ENCODE measurements at regions not wholly inside any gene's neighbourhood (a gene's known extent, or its start where the extent isn't known, plus 50 kb on each side); places are given as distances from the start of the nearest gene placed in this dataset.
"Not testable (repeated sequence)": the region's sequence is repeated elsewhere in the genome, so short reads cannot be mapped to it uniquely, and the experiment has no call there.

DNA sequence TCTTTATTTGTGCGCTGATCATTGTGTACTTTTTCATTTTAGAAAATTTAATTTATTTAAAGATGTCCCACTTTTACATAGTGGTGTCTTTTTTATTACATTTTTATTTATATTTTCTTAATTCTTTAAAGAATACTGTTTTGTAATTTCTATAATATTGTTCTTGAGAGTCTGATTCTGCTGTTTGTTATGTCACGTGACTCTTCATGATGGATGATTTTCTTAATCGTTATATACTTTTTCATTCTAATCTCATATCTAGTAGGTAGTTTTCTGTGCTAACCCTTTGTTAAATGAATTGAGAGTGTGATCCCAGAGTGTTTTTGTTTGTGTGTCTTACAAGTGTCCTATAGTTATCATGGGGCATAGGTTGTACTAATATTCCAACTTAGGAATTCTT lies 568.2 kb upstream of the AMOT start:
- Histone ChIP-seq H3K36me3 (no peaks in the 10 kb centered on the region), H3K9me3 (peaks cover 9% of the 10 kb centered on the region), H3K4me1 (no peaks in the 10 kb centered on the region), H3K4me3 (no peak overlapping the region), H3K9ac (no peak overlapping the region), H3K4me2 (no peak overlapping the region), H3K27ac (no peak overlapping the region), H3K27me3 (peaks cover 73% of the 10 kb centered on the region), H4K20me1 (no peaks in the 10 kb centered on the region)
- no peak for TF ChIP-seq Cebpa-rat (IDR thresholded peaks at IDR 0.05)

DNA sequence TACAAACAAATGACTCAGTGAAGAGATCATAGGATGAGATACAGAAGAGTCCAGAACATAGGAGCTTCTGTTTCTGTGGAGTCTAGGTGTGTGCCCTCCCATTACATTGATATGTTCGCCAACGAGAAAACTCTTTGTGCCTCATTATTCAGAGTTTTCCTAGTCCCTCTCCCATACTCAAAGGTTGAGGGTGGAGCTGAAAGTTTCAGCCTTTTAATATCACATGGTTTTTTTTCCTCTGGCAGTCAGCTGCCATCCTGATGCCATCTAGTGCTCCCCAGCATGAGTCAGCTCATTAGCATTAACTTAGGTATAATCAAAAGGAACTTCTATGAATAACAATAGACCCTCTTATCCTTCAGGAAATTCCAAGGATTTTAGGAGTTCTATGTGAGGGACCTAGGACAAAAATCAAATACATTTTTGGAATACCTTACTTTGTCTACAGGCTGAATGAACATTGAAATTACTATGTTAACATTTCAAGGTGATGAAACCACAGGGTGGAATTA lies 559.6 kb upstream of the AMOT start:
- no peak overlapping the region for H3K27ac ChIP-seq
- no peaks in the 10 kb centered on the region for H3K36me3 ChIP-seq
- no peaks in the 10 kb centered on the region for H3K4me1 ChIP-seq
- peaks cover 14% of the 10 kb centered on the region for H3K9me3 ChIP-seq
- H4K20me1 ChIP-seq: no peaks in the 10 kb centered on the region
- no peak overlapping the region for H3K4me2 ChIP-seq
- H3K27me3 ChIP-seq: peaks cover 70% of the 10 kb centered on the region
- TF ChIP-seq Cebpa-rat (IDR thresholded peaks at IDR 0.05): no peak
- H3K9ac ChIP-seq: no peak overlapping the region
- no peak overlapping the region for H3K4me3 ChIP-seq

DNA sequence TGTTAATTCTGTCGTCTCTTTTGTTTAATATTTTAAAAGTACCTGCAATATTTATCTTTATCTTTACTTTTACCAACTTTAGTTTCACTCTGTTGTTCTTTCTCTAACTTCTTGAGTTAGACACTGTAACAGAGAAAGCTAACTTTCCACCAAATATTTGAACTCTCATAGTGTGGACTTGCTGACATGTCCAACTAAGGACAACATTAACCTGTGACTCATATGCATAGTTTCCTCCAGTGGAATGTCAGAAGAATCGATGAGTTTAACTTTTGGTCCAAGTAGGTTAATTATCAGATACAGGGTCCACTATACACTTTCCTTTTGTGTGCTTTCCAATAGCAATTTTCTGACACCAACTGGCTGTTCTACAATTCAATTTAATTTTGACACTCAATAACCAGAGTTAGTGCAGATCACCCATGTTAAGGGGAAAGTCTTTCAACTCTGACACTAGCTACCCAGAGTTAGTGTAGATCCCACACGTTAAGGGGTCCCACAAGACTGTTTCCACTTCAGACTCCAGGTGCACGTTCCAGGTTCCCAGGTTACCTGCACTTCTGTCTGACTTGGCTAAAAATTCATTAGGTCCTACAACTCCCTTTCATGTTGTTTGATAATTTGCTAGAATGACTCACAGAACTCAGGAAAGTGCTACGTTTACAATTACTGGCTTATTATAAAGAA lies 559.0 kb upstream of the AMOT start:
- H3K4me2 ChIP-seq: no peak overlapping the region
- peaks cover 12% of the 10 kb centered on the region for H3K9me3 ChIP-seq
- H3K4me3 ChIP-seq: no peak overlapping the region
- H3K4me1 ChIP-seq: no peaks in the 10 kb centered on the region
- no peaks in the 10 kb centered on the region for H4K20me1 ChIP-seq
- no peak overlapping the region for H3K9ac ChIP-seq
- no peaks in the 10 kb centered on the region for H3K36me3 ChIP-seq
- H3K27ac ChIP-seq: no peak overlapping the region
- no peak for TF ChIP-seq Cebpa-rat (IDR thresholded peaks at IDR 0.05)
- peaks cover 74% of the 10 kb centered on the region for H3K27me3 ChIP-seq

DNA sequence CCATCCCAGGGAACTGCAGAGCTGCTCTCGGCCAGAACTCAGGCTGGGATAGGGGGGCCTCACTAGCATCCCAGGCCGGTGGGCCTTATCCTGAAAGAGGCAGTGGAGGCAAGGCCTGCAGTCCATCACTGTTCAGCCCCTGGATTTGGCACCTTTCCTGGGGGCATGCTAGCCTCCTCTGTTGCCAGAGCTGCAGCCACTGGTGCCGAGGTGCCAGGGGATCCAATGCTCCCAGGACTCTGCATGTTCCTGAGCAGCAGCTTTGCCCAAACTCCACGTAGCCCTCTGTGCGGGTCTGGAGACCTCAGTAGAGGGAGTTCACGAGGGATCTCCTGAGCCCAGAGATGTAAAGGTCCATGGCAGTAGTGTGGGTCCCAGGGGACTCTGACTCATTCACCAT lies 551.7 kb upstream of the AMOT start:
- H4K20me1 ChIP-seq: no peaks in the 10 kb centered on the region
- H3K4me3 ChIP-seq: no peak overlapping the region
- H3K4me1 ChIP-seq: no peaks in the 10 kb centered on the region
- H3K4me2 ChIP-seq: no peak overlapping the region
- H3K27me3 ChIP-seq: peaks cover 91% of the 10 kb centered on the region
- no peaks in the 10 kb centered on the region for H3K9me3 ChIP-seq
- no peaks in the 10 kb centered on the region for H3K36me3 ChIP-seq
- H3K9ac ChIP-seq: no peak overlapping the region
- H3K27ac ChIP-seq: no peak overlapping the region
- no peak for TF ChIP-seq Cebpa-rat (IDR thresholded peaks at IDR 0.05)

DNA sequence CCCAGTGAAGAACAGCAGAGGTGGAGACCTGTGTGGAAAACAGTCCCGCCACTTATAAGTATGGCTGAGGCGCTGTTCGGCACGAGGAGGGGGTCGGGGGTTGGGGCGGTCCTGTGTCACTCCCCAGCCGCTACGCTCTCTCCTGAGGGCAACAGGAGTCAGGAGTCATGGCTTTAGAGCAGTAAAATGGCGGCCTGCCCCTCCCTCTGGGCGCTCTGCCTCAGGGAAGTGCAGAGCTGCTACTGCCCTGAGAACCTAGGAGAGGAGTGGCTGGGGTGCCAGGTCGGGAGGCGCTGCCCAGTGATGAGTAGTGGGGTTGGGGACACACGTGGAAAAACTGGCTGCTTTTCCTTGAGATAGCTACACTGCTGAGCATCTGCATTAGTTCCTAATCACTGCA lies 551.2 kb upstream of the AMOT start:
- no peak for TF ChIP-seq Cebpa-rat (IDR thresholded peaks at IDR 0.05)
- no peak overlapping the region for H3K4me2 ChIP-seq

DNA sequence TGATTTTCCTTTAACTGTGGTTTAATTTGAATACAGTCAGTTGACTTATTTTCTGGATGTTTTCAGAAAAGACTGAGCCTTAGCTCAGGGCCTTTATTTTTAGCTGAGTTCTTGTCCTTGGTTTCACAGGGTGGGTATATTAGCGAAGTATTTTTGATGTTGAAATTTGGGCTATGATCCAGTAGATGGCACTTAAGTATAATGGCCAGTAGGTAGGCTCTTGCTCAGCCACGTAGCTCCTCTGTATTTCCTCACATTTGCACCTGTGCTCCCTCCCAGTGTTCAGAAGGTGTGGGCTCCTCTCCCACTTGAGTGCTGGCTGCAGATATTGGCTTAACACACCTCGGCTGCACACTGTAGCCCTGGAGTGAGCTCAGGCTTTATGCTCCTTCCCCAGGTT lies 549.9 kb upstream of the AMOT start:
- Histone ChIP-seq H3K9me3 (no peaks in the 10 kb centered on the region), H3K4me3 (no peak overlapping the region), H3K4me2 (no peak overlapping the region), H4K20me1 (no peaks in the 10 kb centered on the region), H3K27me3 (peaks cover 87% of the 10 kb centered on the region), H3K4me1 (no peaks in the 10 kb centered on the region), H3K9ac (no peak overlapping the region), H3K36me3 (no peaks in the 10 kb centered on the region), H3K27ac (no peak overlapping the region)
- no peak for TF ChIP-seq Cebpa-rat (IDR thresholded peaks at IDR 0.05)

More for the DNA sequence above, 551.2 kb upstream of the AMOT start:
- no peak overlapping the region for H3K4me3 ChIP-seq
- no peaks in the 10 kb centered on the region for H4K20me1 ChIP-seq
- no peak overlapping the region for H3K9ac ChIP-seq
- H3K36me3 ChIP-seq: no peaks in the 10 kb centered on the region
- H3K9me3 ChIP-seq: no peaks in the 10 kb centered on the region
- no peaks in the 10 kb centered on the region for H3K4me1 ChIP-seq
- H3K27ac ChIP-seq: no peak overlapping the region
- H3K27me3 ChIP-seq: peaks cover 91% of the 10 kb centered on the region

DNA sequence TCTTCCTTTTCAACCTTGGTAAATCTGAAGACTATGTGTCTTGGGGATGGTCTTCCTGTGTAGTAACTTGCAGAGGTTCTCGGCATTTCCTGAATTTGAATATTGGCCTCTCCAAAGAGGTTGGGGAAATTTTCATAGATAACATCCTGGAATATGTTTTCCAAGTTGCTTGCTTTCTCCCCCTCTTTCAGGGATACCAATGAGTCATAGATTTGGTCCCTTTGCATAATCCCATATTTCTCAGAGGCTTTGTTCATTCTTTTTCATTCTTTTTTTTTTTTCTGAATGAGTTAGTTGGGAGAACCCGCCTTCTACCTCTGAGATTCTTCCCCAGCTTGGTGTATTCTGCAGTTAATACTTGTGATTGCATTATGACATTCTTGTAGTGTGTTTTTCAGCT lies 549.2 kb upstream of the AMOT start:
- Histone ChIP-seq H4K20me1 (no peaks in the 10 kb centered on the region), H3K9me3 (no peaks in the 10 kb centered on the region), H3K4me1 (no peaks in the 10 kb centered on the region), H3K9ac (no peak overlapping the region), H3K27ac (no peak overlapping the region), H3K36me3 (no peaks in the 10 kb centered on the region), H3K4me3 (no peak overlapping the region), H3K27me3 (peaks cover 82% of the 10 kb centered on the region), H3K4me2 (no peak overlapping the region)
- no peak for TF ChIP-seq Cebpa-rat (IDR thresholded peaks at IDR 0.05)

DNA sequence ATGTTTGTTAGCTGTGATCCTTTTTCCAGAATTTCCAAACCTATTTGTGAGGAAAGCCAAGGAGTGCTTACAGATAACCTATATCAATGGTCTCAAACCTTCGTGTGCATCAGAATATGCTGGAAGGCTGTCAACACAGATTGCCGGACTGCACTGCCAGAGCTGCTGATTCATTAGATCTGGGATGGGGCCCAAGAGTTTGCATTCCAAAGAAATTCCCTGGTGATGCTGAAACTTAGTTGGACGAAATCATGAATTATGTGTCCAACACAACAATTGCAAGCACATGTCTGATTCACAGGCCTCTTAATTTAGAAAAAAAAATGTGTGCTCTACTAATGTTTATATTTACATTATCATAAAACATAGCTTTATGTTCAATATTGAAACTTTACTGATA lies 544.0 kb upstream of the AMOT start:
- no peaks in the 10 kb centered on the region for H3K9me3 ChIP-seq
- no peaks in the 10 kb centered on the region for H4K20me1 ChIP-seq
- no peak overlapping the region for H3K4me3 ChIP-seq
- H3K4me2 ChIP-seq: no peak overlapping the region
- no peaks in the 10 kb centered on the region for H3K4me1 ChIP-seq
- H3K9ac ChIP-seq: no peak overlapping the region
- no peak for TF ChIP-seq Cebpa-rat (IDR thresholded peaks at IDR 0.05)
- peaks cover 64% of the 10 kb centered on the region for H3K27me3 ChIP-seq
- H3K36me3 ChIP-seq: no peaks in the 10 kb centered on the region
- H3K27ac ChIP-seq: no peak overlapping the region

DNA sequence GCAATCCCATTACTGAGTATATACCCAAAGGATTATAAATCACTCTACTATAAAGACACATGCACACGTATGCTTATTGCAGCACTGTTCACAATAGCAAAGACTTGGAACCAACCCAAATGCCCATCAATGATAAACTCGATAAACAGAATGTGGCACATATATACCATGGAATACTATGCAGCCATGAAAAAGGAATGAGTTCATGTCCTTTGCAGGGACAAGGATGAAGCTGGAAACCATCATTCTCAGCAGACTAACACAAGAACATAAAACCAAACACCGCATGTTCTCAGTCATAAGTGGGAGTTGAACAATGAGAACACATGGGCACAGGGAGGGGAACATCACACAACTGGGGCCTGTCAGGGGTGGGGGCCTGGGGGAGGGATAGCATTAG lies 532.8 kb upstream of the AMOT start:
- H3K4me2 ChIP-seq, H3K9me3 ChIP-seq, H3K4me1 ChIP-seq, H3K4me3 ChIP-seq, H3K27ac ChIP-seq, H3K9ac ChIP-seq, H4K20me1 ChIP-seq, H3K36me3 ChIP-seq: not testable (repeated sequence)
- H3K27me3 ChIP-seq: peaks cover 24% of the 10 kb centered on the region

DNA sequence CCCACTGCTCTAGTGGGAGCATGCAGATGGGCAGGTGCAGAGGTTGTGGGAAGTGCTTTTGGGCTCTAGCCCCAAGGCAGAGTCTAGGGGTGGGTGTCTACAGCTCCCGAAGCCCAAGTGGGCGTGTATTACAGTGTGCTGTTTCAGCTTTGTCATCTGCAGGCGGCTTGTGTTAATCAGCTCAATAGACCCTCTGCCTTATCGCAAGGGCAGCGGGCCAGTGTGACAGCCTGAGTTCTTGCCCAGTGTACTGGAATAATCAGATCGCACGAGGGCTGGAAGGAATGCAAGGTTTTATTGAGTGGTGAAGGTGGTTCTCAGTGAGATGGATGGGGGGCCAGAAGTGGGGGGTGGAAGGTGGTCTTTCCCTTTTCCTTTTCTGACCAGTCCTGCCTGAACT lies 529.4 kb upstream of the AMOT start:
- Histone ChIP-seq H3K36me3 (no peaks in the 10 kb centered on the region), H3K27me3 (peaks cover 45% of the 10 kb centered on the region), H3K9ac (no peak overlapping the region), H3K4me2 (no peak overlapping the region), H3K27ac (no peak overlapping the region), H4K20me1 (no peaks in the 10 kb centered on the region), H3K4me3 (no peak overlapping the region), H3K9me3 (no peaks in the 10 kb centered on the region), H3K4me1 (no peaks in the 10 kb centered on the region)
- TF ChIP-seq Cebpa-rat (IDR thresholded peaks at IDR 0.05): no peak

DNA sequence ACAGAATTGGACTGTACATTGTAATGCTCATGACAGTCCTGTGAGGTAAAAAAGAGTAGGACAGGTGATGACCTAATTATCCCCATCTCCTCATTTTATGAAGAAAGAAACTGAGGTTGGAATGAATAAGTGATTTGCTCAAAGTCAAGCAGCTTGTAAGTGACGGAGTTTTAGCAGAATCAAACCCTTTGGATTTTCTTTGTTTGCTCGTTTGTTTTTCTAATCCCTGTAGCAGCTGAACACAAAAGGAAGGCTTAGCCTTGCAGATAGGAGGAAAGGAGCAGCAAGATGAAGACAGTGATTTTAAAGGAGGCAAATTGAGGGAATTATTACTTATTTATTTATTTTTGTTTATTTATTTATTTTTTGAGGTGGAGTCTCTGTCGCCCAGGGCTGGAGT lies 528.4 kb upstream of the AMOT start:
- no peaks in the 10 kb centered on the region for H4K20me1 ChIP-seq
- no peaks in the 10 kb centered on the region for H3K4me1 ChIP-seq
- H3K9me3 ChIP-seq: no peaks in the 10 kb centered on the region
- H3K36me3 ChIP-seq: no peaks in the 10 kb centered on the region
- peaks cover 53% of the 10 kb centered on the region for H3K27me3 ChIP-seq
- H3K9ac ChIP-seq: no peak overlapping the region
- TF ChIP-seq Cebpa-rat (IDR thresholded peaks at IDR 0.05): no peak
- H3K27ac ChIP-seq: no peak overlapping the region
- no peak overlapping the region for H3K4me2 ChIP-seq
- no peak overlapping the region for H3K4me3 ChIP-seq
